ENCODE measurements at regions not wholly inside any gene's neighbourhood (a gene's known extent, or its start where the extent isn't known, plus 50 kb on each side); places are given as distances from the start of the nearest gene placed in this dataset.

GRCh38 chr18:79628416-79629248, 51.0 kb upstream of the CTDP1 start:
- no peaks in the 10 kb centered on the region for H3K4me1 ChIP-seq (ENCODE audit: control insufficient read depth in 4 of 4, insufficient read depth in 4 of 4, low read length in 3 of 4)
- DNase-seq (ENCODE audit: low spot score), result no peak
- no peaks in the 10 kb centered on the region for H3K9me3 ChIP-seq (ENCODE audit: control insufficient read depth in 4 of 4, low read length in 3 of 4)
- WGBS, result 76% methylated on average over 31 of the region's 31 CpGs
- peaks cover 0 to 4% (median 0%) of the 10 kb centered on the region in 4 donors for H3K27me3 ChIP-seq (ENCODE audit: control insufficient read depth in 4 of 4, insufficient read depth in 4 of 4, low read length in 3 of 4)
- no peak overlapping the region for H3K9ac ChIP-seq (ENCODE audit: low read depth in 1 of 2, low read length in 2 of 2)
- TF ChIP-seq YY1 (IDR thresholded peaks at IDR 0.05) (no peak), JUND (IDR thresholded peaks at IDR 0.05) (no peak), SP1 (IDR thresholded peaks at IDR 0.05) (no peak), FOXA1 (IDR thresholded peaks at IDR 0.05) (no peak), GABPA (IDR thresholded peaks at IDR 0.05 in 1 of 2, conservative IDR thresholded peaks at IDR 0.05 in 1 of 2) (no peak)
- no peaks in the 10 kb centered on the region for H3K36me3 ChIP-seq (ENCODE audit: control insufficient read depth in 4 of 4, insufficient read depth in 3 of 4, low read depth in 1 of 4, low read length in 3 of 4)
- H3K27ac ChIP-seq (ENCODE audit: low read depth in 1 of 2, low read length in 2 of 2), result no peak overlapping the region
- H3K4me3 ChIP-seq (ENCODE audit: low read depth in 1 of 3, low read length in 3 of 3), result no peak overlapping the region

- Histone ChIP-seq H3K27ac (ENCODE audit: low read depth in 1 of 2, low read length in 2 of 2) (no peak overlapping the region), H3K4me3 (ENCODE audit: low read depth in 1 of 3, low read length in 3 of 3) (no peak overlapping the region), H3K27me3 (ENCODE audit: control insufficient read depth in 4 of 4, insufficient read depth in 4 of 4, low read length in 3 of 4) (peaks cover 0 to 4% (median 0%) of the 10 kb centered on the region in 4 donors), H3K36me3 (ENCODE audit: control insufficient read depth in 4 of 4, insufficient read depth in 3 of 4, low read depth in 1 of 4, low read length in 3 of 4) (no peaks in the 10 kb centered on the region), H3K9ac (ENCODE audit: low read depth in 1 of 2, low read length in 2 of 2) (no peak overlapping the region), H3K9me3 (ENCODE audit: control insufficient read depth in 4 of 4, low read length in 3 of 4) (no peaks in the 10 kb centered on the region), H3K4me1 (ENCODE audit: control insufficient read depth in 4 of 4, insufficient read depth in 4 of 4, low read length in 3 of 4) (no peaks in the 10 kb centered on the region)
- 85% methylated on average over 10 of the region's 10 CpGs for WGBS
- DNase-seq (ENCODE audit: low spot score), result no peak
- TF ChIP-seq NR2F2 (IDR thresholded peaks at IDR 0.05) (no peak), HNF4G (IDR thresholded peaks at IDR 0.05) (no peak), GABPA (IDR thresholded peaks at IDR 0.05 in 1 of 2, conservative IDR thresholded peaks at IDR 0.05 in 1 of 2) (no peak), TAF1 (conservative IDR thresholded peaks at IDR 0.05) (no peak), SP1 (IDR thresholded peaks at IDR 0.05) (no peak), ATF3 (IDR thresholded peaks at IDR 0.05) (no peak), EGR1 (IDR thresholded peaks at IDR 0.05; ENCODE audit: low read depth in 2 of 2) (no peak), ZBTB33 (IDR thresholded peaks at IDR 0.05) (no peak)
Measured at GRCh38 chr18:79629249-79629558, 50.4 kb upstream of the CTDP1 start.

- no peak for DNase-seq (ENCODE audit: low spot score)
Measured at GRCh38 chr18:79629606-79630005, 50.0 kb upstream of the CTDP1 start.

More at GRCh38 chr18:79629606-79630005, 50.0 kb upstream of the CTDP1 start:
- Histone ChIP-seq H3K27me3 (ENCODE audit: control insufficient read depth in 4 of 4, insufficient read depth in 4 of 4, low read length in 3 of 4) (peaks cover 0 to 4% (median 0%) of the 10 kb centered on the region in 4 donors), H3K36me3 (ENCODE audit: control insufficient read depth in 4 of 4, insufficient read depth in 3 of 4, low read depth in 1 of 4, low read length in 3 of 4) (no peaks in the 10 kb centered on the region), H3K4me1 (ENCODE audit: control insufficient read depth in 4 of 4, insufficient read depth in 4 of 4, low read length in 3 of 4) (no peaks in the 10 kb centered on the region), H3K27ac (ENCODE audit: low read depth in 1 of 2, low read length in 2 of 2) (no peak overlapping the region), H3K9me3 (ENCODE audit: control insufficient read depth in 4 of 4, low read length in 3 of 4) (no peaks in the 10 kb centered on the region), H3K9ac (ENCODE audit: low read depth in 1 of 2, low read length in 2 of 2) (no peak overlapping the region), H3K4me3 (ENCODE audit: low read depth in 1 of 3, low read length in 3 of 3) (no peak overlapping the region)
- WGBS, result 43% methylated on average over 6 of the region's 6 CpGs
- no peak for TF ChIP-seq TAF1 (conservative IDR thresholded peaks at IDR 0.05)
- TF ChIP-seq FOXA1 (IDR thresholded peaks at IDR 0.05), result no peak
- no peak for TF ChIP-seq EGR1 (IDR thresholded peaks at IDR 0.05; ENCODE audit: low read depth in 2 of 2)
- no peak for TF ChIP-seq NR2F2 (IDR thresholded peaks at IDR 0.05)
- TF ChIP-seq RXRA (IDR thresholded peaks at IDR 0.05), result no peak
- no peak for TF ChIP-seq HNF4G (IDR thresholded peaks at IDR 0.05)
- no peak for TF ChIP-seq REST (IDR thresholded peaks at IDR 0.05)
- no peak for TF ChIP-seq FOXA2 (IDR thresholded peaks at IDR 0.05)
- no peak for TF ChIP-seq MAX (IDR thresholded peaks at IDR 0.05)
- TF ChIP-seq GABPA (IDR thresholded peaks at IDR 0.05 in 1 of 2, conservative IDR thresholded peaks at IDR 0.05 in 1 of 2), result no peak
- no peak for TF ChIP-seq JUND (IDR thresholded peaks at IDR 0.05)
- no peak for TF ChIP-seq YY1 (IDR thresholded peaks at IDR 0.05)
- TF ChIP-seq ATF3 (IDR thresholded peaks at IDR 0.05), result no peak
- TF ChIP-seq HNF4A (conservative IDR thresholded peaks at IDR 0.05), result no peak
- no peak for TF ChIP-seq SP1 (IDR thresholded peaks at IDR 0.05)
- TF ChIP-seq ZBTB33 (IDR thresholded peaks at IDR 0.05), result no peak

Measured in liver (tissue), 7 donors.